ENCODE measurements at regions not wholly inside any gene's neighbourhood (a gene's known extent, or its start where the extent isn't known, plus 50 kb on each side); places are given as distances from the start of the nearest gene placed in this dataset.

DNA sequence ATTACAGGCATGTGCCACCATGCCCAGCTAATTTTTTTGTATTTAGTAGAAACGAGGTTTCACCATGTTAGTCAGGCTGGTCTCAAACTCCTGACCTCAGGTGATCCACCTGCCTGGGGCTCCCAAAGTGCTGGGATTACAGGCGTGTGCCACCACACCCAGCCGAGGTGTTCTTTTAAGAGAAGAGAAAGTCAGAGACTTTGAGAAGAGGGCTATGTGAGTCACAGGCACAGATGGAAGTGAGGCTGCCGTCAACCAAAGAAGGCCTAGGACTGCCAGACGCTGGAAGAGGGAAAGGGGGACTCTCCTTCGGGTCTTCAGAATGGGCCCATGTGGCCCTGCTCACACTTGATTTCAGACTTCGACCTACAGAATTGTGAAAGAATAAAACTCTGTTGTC, 67.2 kb upstream of the SH3BP4 start:
- no peak for TF ChIP-seq EZH2 (IDR thresholded peaks at IDR 0.05; ENCODE audit: low read length, missing control alignments)
- TF ChIP-seq, protein P1, sequence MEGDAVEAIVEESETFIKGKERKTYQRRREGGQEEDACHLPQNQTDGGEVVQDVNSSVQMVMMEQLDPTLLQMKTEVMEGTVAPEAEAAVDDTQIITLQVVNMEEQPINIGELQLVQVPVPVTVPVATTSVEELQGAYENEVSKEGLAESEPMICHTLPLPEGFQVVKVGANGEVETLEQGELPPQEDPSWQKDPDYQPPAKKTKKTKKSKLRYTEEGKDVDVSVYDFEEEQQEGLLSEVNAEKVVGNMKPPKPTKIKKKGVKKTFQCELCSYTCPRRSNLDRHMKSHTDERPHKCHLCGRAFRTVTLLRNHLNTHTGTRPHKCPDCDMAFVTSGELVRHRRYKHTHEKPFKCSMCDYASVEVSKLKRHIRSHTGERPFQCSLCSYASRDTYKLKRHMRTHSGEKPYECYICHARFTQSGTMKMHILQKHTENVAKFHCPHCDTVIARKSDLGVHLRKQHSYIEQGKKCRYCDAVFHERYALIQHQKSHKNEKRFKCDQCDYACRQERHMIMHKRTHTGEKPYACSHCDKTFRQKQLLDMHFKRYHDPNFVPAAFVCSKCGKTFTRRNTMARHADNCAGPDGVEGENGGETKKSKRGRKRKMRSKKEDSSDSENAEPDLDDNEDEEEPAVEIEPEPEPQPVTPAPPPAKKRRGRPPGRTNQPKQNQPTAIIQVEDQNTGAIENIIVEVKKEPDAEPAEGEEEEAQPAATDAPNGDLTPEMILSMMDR (conservative IDR thresholded peaks at IDR 0.05 in 1 of 2, IDR thresholded peaks at IDR 0.05 in 1 of 2; ENCODE audit: low read depth in 1 of 2, low read length in 2 of 2) = no peak
